ENCODE measurements at regions not wholly inside any gene's neighbourhood (a gene's known extent, or its start where the extent isn't known, plus 50 kb on each side); places are given as distances from the start of the nearest gene placed in this dataset.

- Histone ChIP-seq H3K36me3 (no peaks in the 10 kb centered on the region), H3K4me3 (no peak overlapping the region), H3K27ac (no peak overlapping the region), H3K27me3 (no peaks in the 10 kb centered on the region), H3K4me1 (peaks cover 0 to 19% (median 0%) of the 10 kb centered on the region in 9 donors), H3K9me3 (peaks cover 0 to 13% (median 7%) of the 10 kb centered on the region in 11 donors)
- WGBS, 2 donors: 89 to 92% methylated on average over 15 of the region's 15 CpGs
- TF ChIP-seq CTCF (IDR thresholded peaks at IDR 0.05): no peak
- intact Hi-C loops (cut with DNase I): loop anchor here (1.0 to 10.0 kb wide), 20 partner anchors 217 to 934 kb away; partner anchors contain the start of genes ZBTB18 (in 4 of the 10) and AKT3 (in 1 of the 10)
- DNase-seq: no peak
- ATAC-seq: no peak
These were observed 179.9 kb downstream of the ADSS2 start for GRCh38 chr1:244271691-244272308.

GRCh38 chr1:244272471-244273261, 179.0 kb downstream of the ADSS2 start:
- no peak overlapping the region for H3K4me3 ChIP-seq
- intact Hi-C loops (cut with DNase I): loop anchor here (1.0 to 10.0 kb wide), 20 partner anchors 27 to 935 kb away; partner anchors contain the start of genes ZBTB18 (in 3 of the 10) and AKT3 (in 1 of the 10)
- peak overlapping the region in 5 of 10 donors; percentile 2 to 46 (median 21) for H3K27ac ChIP-seq
- ATAC-seq (peak; percentile 72 to 94 (median 78)), DNase-seq (peak; percentile 25 to 58)
- no peaks in the 10 kb centered on the region for H3K27me3 ChIP-seq
- peak; percentile 84 to 98 (median 92) for TF ChIP-seq CTCF (IDR thresholded peaks at IDR 0.05)
- H3K36me3 ChIP-seq: no peaks in the 10 kb centered on the region
- peaks cover 0 to 13% (median 7%) of the 10 kb centered on the region in 11 donors for H3K9me3 ChIP-seq
- 62% methylated on average over 9 of the region's 9 CpGs for WGBS, 2 donors
- H3K4me1 ChIP-seq: peaks cover 0 to 19% (median 0%) of the 10 kb centered on the region in 9 donors

- peak in 1 of 8 donors; percentile 13 for ATAC-seq
- WGBS, 2 donors: 43% methylated on average over 8 of the region's 8 CpGs
- H3K36me3 ChIP-seq: no peaks in the 10 kb centered on the region
These were observed 178.4 kb downstream of the ADSS2 start for GRCh38 chr1:244273262-244273844.

More at GRCh38 chr1:244273262-244273844, 178.4 kb downstream of the ADSS2 start:
- Histone ChIP-seq H3K27me3 (no peaks in the 10 kb centered on the region), H3K4me1 (peaks cover 0 to 19% (median 0%) of the 10 kb centered on the region in 9 donors), H3K9me3 (peaks cover 0 to 13% (median 7%) of the 10 kb centered on the region in 11 donors), H3K27ac (peak overlapping the region in 1 of 10 donors; percentile 41), H3K4me3 (no peak overlapping the region)
- TF ChIP-seq CTCF (IDR thresholded peaks at IDR 0.05): no peak
- DNase-seq: no peak
- intact Hi-C loops (cut with DNase I): loop anchor here (1.0 to 10.0 kb wide), 19 partner anchors 26 to 936 kb away; partner anchors contain the start of genes ZBTB18 (in 3 of the 10) and AKT3 (in 1 of the 10)
